Epithelial cell of proximal tubule (primary cell): ENCODE measurements at regions not wholly inside any gene's neighbourhood (a gene's known extent, or its start where the extent isn't known, plus 50 kb on each side); places are given as distances from the start of the nearest gene placed in this dataset.

Experiments used
- DNase-seq: peaks from one replicate; pipeline ENCODE4 v3.0.0-alpha.2; 2011; ENCODE audit warnings: low read depth
- H3K4me3 ChIP-seq: 2 replicates; pipeline ENCODE4 v1.5.1; 2011; ENCODE audit warnings: low read depth, mild to moderate bottlenecking, low read length
- TF ChIP-seq, protein P1 (sequence below): conservative IDR thresholded peaks from 2 replicates; pipeline ENCODE4 v1.5.1; 2012; ENCODE audit warnings: low read depth, mild to moderate bottlenecking, low read length

- no peak for DNase-seq
- no peak overlapping the region for H3K4me3 ChIP-seq
- TF ChIP-seq, protein P1, sequence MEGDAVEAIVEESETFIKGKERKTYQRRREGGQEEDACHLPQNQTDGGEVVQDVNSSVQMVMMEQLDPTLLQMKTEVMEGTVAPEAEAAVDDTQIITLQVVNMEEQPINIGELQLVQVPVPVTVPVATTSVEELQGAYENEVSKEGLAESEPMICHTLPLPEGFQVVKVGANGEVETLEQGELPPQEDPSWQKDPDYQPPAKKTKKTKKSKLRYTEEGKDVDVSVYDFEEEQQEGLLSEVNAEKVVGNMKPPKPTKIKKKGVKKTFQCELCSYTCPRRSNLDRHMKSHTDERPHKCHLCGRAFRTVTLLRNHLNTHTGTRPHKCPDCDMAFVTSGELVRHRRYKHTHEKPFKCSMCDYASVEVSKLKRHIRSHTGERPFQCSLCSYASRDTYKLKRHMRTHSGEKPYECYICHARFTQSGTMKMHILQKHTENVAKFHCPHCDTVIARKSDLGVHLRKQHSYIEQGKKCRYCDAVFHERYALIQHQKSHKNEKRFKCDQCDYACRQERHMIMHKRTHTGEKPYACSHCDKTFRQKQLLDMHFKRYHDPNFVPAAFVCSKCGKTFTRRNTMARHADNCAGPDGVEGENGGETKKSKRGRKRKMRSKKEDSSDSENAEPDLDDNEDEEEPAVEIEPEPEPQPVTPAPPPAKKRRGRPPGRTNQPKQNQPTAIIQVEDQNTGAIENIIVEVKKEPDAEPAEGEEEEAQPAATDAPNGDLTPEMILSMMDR, result no peak
These were observed 424.9 kb downstream of the INSC start for GRCh38 chr11:15539645-15540044.

- DNase-seq, result no peak
- TF ChIP-seq, protein P1, result no peak
- H3K4me3 ChIP-seq, result no peak overlapping the region
These were observed 426.4 kb downstream of the INSC start for GRCh38 chr11:15541079-15541478.

DNA sequence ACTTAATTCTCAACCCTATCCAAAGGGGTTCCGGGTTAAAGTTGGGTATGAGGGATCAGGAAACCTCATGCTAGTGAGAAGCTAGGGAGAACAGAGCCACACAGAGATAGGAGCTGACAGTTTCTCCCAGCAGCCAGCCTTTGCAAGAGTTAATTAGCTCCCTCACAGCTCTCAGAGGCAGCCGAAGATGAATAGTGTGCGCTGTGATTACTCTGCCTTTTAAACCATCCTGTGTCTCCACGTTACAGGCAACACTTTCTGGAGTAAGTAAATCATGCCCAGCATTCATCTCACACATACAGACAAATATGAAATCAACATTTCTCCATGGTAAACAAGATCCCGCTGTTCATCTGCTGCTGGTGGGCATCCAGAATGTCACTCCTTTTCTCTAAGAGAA lies 429.6 kb downstream of the INSC start:
- no peak overlapping the region for H3K4me3 ChIP-seq
- TF ChIP-seq, protein P1, result no peak
- no peak for DNase-seq

DNA sequence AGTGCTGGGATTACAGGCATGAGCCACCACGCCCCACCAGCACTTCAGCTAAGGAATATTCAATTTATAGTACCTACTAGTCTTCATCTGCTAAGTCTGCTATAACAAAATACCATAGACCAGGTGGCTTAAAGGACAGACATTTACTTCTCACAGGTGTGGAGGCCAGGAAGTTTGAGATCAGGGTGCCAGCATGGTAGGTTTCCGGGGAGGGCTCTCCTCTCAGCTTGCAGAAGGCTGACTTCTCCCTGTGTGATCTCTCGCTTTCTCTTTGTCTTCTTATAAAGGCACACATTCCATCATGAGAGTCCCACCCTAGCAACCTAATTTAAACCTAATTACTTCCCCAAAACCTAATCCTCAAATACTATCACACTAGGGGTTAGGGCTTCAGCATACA lies 433.0 kb downstream of the INSC start:
- no peak overlapping the region for H3K4me3 ChIP-seq
- DNase-seq, result no peak
- TF ChIP-seq, protein P1, result no peak

DNA sequence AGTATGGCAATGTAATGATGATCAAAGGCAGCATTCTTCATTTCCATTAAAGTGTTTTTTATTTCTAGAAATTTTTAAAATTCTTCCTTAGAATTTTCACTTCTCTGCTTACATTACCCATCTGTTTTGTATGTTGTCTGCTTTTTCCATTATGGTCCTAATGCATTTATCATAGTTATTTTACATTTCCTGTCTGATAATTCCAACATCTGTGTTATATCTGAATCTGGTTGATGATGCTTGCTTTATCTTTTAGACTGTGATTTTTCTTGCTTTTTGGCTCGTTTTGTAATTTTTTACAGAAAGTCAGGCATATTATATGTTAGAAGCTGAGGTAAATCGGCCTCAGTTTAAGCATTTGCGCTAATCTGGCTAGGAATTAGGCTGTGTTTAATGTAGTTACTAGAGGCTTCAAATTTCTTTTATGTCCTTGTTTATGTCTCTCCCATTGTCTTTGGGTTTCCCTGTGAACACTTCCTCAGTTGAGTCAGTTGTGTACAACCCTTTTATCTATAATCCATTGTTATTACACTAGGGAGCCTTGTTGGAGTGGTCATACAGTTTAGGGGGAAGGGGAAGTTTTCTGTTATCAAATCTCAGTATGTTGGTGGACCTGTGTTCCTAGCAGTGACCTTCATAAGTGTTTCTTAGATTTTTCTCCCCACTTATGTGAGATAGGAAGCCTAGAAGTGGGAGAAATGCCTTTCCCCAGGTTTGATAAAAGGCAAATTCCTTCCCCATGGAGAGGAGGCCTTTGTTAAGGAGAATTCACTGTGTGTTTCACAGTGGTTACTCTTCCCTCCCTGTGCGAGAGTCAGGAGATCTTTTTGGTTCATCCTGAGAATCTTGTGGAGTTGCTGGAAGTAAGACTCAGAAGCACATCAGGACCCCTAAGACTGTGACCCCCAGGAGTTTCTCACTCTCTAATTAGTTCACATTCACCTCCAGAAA lies 437.5 kb downstream of the INSC start:
- TF ChIP-seq, protein P1, result no peak
- H3K4me3 ChIP-seq, result no peak overlapping the region
- no peak for DNase-seq

DNA sequence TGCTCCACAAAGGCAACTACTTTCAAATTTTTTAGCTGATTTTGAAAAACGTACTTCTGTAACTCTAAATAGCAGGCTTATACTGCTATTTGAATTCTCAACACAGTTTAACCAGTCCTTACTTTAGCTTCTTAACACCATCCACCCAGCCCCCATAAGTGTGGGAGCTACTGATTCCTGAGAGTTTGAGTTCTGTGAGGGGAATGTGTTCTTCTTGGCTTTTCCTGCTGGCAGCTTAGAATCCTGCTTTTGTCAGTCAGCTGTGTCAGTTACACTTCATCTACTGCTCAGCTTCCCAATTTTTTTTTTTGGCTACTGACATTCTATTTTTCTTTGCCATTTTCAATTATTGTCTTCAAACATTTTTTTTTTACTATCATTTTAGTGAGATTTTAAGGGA lies 440.4 kb downstream of the INSC start:
- TF ChIP-seq, protein P1, result no peak
- H3K4me3 ChIP-seq, result no peak overlapping the region
- no peak for DNase-seq
